Lower lobe of right lung (tissue), 2 donors: ENCODE measurements at regions not wholly inside any gene's neighbourhood (a gene's known extent, or its start where the extent isn't known, plus 50 kb on each side); places are given as distances from the start of the nearest gene placed in this dataset.
A peak's percentile ranks its signal among the peaks of the same experiment; 100 is the strongest.

ENCODE experiments used
- ATAC-seq, 2 donors: fragments of 200-7000 bp; cut with Tn5 transposase; one replicate each; pipeline ENCODE4 v1.9.1; 2020 to 2022; ENCODE audit warnings: mild to moderate bottlenecking in 2 of 2, moderate library complexity in 2 of 2
- DNase-seq: peaks from one replicate; pipeline ENCODE4 v3.0.0-alpha.2; 2020
- H3K27ac ChIP-seq: fragments of 200-600 bp; one replicate; pipeline ENCODE4 v1.8.0; 2022
- H3K27me3 ChIP-seq: fragments of 200-600 bp; one replicate; pipeline ENCODE4 v1.8.0; 2022; ENCODE audit warnings: low read depth
- H3K36me3 ChIP-seq: fragments of 200-600 bp; one replicate; pipeline ENCODE4 v1.8.0; 2022; ENCODE audit warnings: mild to moderate bottlenecking
- H3K4me1 ChIP-seq: fragments of 200-600 bp; one replicate; pipeline ENCODE4 v1.8.0; 2022
- H3K4me3 ChIP-seq: fragments of 200-600 bp; one replicate; pipeline ENCODE4 v1.8.0; 2022; ENCODE audit warnings: mild to moderate bottlenecking
- H3K9me3 ChIP-seq: fragments of 200-600 bp; one replicate; pipeline ENCODE4 v1.8.0; 2022
- CTCF ChIP-seq: fragments of 200-600 bp; IDR thresholded peaks from one replicate; pipeline ENCODE4 v1.8.0; 2022; ENCODE audit warnings: antibody characterized with exemption, mild to moderate bottlenecking
- intact Hi-C: fragments of 100-400 bp; cut with DNase I; formaldehyde crosslinking; loops from one replicate; pipeline ENCODE4 v1.11.0; 2022
- donor health status: DM: no; HTN: yes; CAD: no; lungs with severe emphysema.

GRCh38 chr2:187078297-187078696 lies 229.3 kb upstream of the ZSWIM2 start:
- no peak for TF ChIP-seq CTCF
- Histone ChIP-seq H3K36me3 (no peaks in the 10 kb centered on the region), H3K4me1 (no peaks in the 10 kb centered on the region), H3K4me3 (no peak overlapping the region), H3K27ac (no peak overlapping the region), H3K27me3 (no peaks in the 10 kb centered on the region), H3K9me3 (no peaks in the 10 kb centered on the region)
- intact Hi-C loops, result no loop called here
- no peak for DNase-seq
- no peak for ATAC-seq

GRCh38 chr2:187075671-187076070 lies 226.7 kb upstream of the ZSWIM2 start:
- DNase-seq, result no peak
- Histone ChIP-seq H3K36me3 (no peaks in the 10 kb centered on the region), H3K27ac (peak overlapping the region; percentile 54), H3K4me1 (no peaks in the 10 kb centered on the region), H3K4me3 (no peak overlapping the region), H3K27me3 (no peaks in the 10 kb centered on the region), H3K9me3 (no peaks in the 10 kb centered on the region)
- no peak for ATAC-seq
- TF ChIP-seq CTCF, result no peak
- intact Hi-C loops, result no loop called here

GRCh38 chr2:187075199-187075635 lies 226.2 kb upstream of the ZSWIM2 start:
- intact Hi-C loops, result no loop called here
- Histone ChIP-seq H3K4me1 (no peaks in the 10 kb centered on the region), H3K4me3 (no peak overlapping the region), H3K27me3 (no peaks in the 10 kb centered on the region), H3K27ac (peak overlapping the region; percentile 54), H3K9me3 (no peaks in the 10 kb centered on the region), H3K36me3 (no peaks in the 10 kb centered on the region)
- TF ChIP-seq CTCF, result no peak
- DNase-seq (no peak), ATAC-seq (no peak)

- Histone ChIP-seq H3K4me1 (no peaks in the 10 kb centered on the region), H3K27ac (no peak overlapping the region), H3K36me3 (no peaks in the 10 kb centered on the region), H3K27me3 (no peaks in the 10 kb centered on the region), H3K4me3 (no peak overlapping the region), H3K9me3 (no peaks in the 10 kb centered on the region)
- intact Hi-C loops, result no loop called here
- DNase-seq, result no peak
- no peak for ATAC-seq
- TF ChIP-seq CTCF, result no peak
These were observed 209.2 kb upstream of the ZSWIM2 start for GRCh38 chr2:187058198-187058597.

GRCh38 chr2:187057466-187057865 lies 208.5 kb upstream of the ZSWIM2 start:
- H3K4me1 ChIP-seq, result no peaks in the 10 kb centered on the region
- ATAC-seq, result no peak
- intact Hi-C loops, result no loop called here
- H3K27me3 ChIP-seq, result no peaks in the 10 kb centered on the region
- no peaks in the 10 kb centered on the region for H3K9me3 ChIP-seq
- H3K4me3 ChIP-seq, result no peak overlapping the region
- no peak for TF ChIP-seq CTCF
- no peak overlapping the region for H3K27ac ChIP-seq
- no peaks in the 10 kb centered on the region for H3K36me3 ChIP-seq
- DNase-seq, result no peak
